Keratinocyte (primary cell): ENCODE measurements at regions not wholly inside any gene's neighbourhood (a gene's known extent, or its start where the extent isn't known, plus 50 kb on each side); places are given as distances from the start of the nearest gene placed in this dataset.

Source experiments
- DNase-seq: peaks from one replicate; pipeline ENCODE4 v3.0.0-alpha.2; 2011; ENCODE audit warnings: low read depth, missing footprints, low spot score
- FAIRE-seq: peaks from 2 replicates; lab custom pipeline; 2011; peaks lifted over from hg19 to GRCh38; lab: Jason Lieb, UNC
- H2AFZ ChIP-seq: 2 replicates; pipeline ENCODE4 v1.6.0; 2012; ENCODE audit warnings: low read length, control low read depth, inconsistent platforms; ENCODE audit not compliant: control insufficient read depth
- H3K27ac ChIP-seq: 2 replicates; pipeline ENCODE4 v1.5.1; 2011; ENCODE audit warnings: low read length; ENCODE audit not compliant: control insufficient read depth, insufficient read depth
- H3K27me3 ChIP-seq: 3 replicates; pipeline ENCODE4 v1.6.0; 2011; ENCODE audit warnings: low read length; ENCODE audit not compliant: control insufficient read depth, insufficient read depth; ENCODE audit errors: extremely low read depth
- H3K36me3 ChIP-seq, 2 experiments: 2 replicates in 1 of 2; 3 replicates in 1 of 2; pipeline ENCODE4 v1.5.1; 2011; ENCODE audit warnings: low read length in 2 of 2, mild to moderate bottlenecking in 1 of 2; ENCODE audit not compliant: control insufficient read depth in 2 of 2, insufficient read depth in 2 of 2; ENCODE audit errors: extremely low read depth in 1 of 2
- H3K4me1 ChIP-seq: 3 replicates; pipeline ENCODE4 v1.5.1; 2011; ENCODE audit warnings: low read length; ENCODE audit not compliant: control insufficient read depth, insufficient read depth; ENCODE audit errors: extremely low read depth
- H3K4me2 ChIP-seq: 3 replicates; pipeline ENCODE4 v1.6.0; 2011; ENCODE audit warnings: low read depth, low read length; ENCODE audit not compliant: control insufficient read depth, insufficient read depth; ENCODE audit errors: extremely low read depth
- H3K4me3 ChIP-seq, 3 experiments: fragments of 200-600 bp in 1 of 3; sonication (generic) in 1 of 3; 2 replicates in 2 of 3; 3 replicates in 1 of 3; pipeline ENCODE4 v1.5.1; 2011 to 2016; ENCODE audit warnings: low read length in 3 of 3, mild to moderate bottlenecking in 3 of 3, control low read depth in 2 of 3, inconsistent platforms in 1 of 3, low read depth in 1 of 3, mixed read lengths in 1 of 3, mixed run types in 1 of 3, moderate library complexity in 1 of 3; ENCODE audit not compliant: control insufficient read depth in 2 of 3, insufficient read depth in 2 of 3; ENCODE audit errors: extremely low read depth in 1 of 3
- H3K79me2 ChIP-seq: 2 replicates; pipeline ENCODE4 v1.6.0; 2012; ENCODE audit warnings: low read length; ENCODE audit not compliant: control insufficient read depth, insufficient read depth
- H3K9ac ChIP-seq: 3 replicates; pipeline ENCODE4 v1.6.0; 2011; ENCODE audit warnings: low read length; ENCODE audit not compliant: control insufficient read depth, insufficient read depth; ENCODE audit errors: extremely low read depth
- H3K9me1 ChIP-seq: 3 replicates; pipeline ENCODE4 v1.6.0; 2011; ENCODE audit warnings: low read length; ENCODE audit not compliant: control insufficient read depth, insufficient read depth; ENCODE audit errors: extremely low read depth
- H3K9me3 ChIP-seq: 2 replicates; pipeline ENCODE4 v1.5.1; 2012; ENCODE audit warnings: low read depth, low read length; ENCODE audit not compliant: control insufficient read depth
- H4K20me1 ChIP-seq: 3 replicates; pipeline ENCODE4 v1.6.0; 2011; ENCODE audit warnings: low read length; ENCODE audit not compliant: control insufficient read depth, insufficient read depth; ENCODE audit errors: extremely low read depth
- EZH2 ChIP-seq: IDR thresholded peaks from one replicate; pipeline ENCODE4 v1.6.1; 2012; ENCODE audit warnings: inconsistent platforms, mild to moderate bottlenecking, low read length, moderate library complexity
- dilution Hi-C: fragments of 300-500 bp; cut with MboI; formaldehyde crosslinking; loops from one replicate; pipeline ENCODE4 v1.7.0; 2020; ENCODE audit warnings: low sequenced_read_pairs; ENCODE audit not compliant: extremely low pct_ligation_motif_present
- TF ChIP-seq, protein P1 (sequence below), 3 experiments: IDR thresholded peaks in 1 of 3; conservative IDR thresholded peaks in 1 of 3; optimal IDR thresholded peaks in 1 of 3; 2 replicates in 2 of 3; 3 replicates in 1 of 3; pipeline versions ENCODE3 to v1.5.1; 2011; ENCODE audit warnings: low read length in 3 of 3, mild to moderate bottlenecking in 3 of 3, moderate library complexity in 2 of 3, control low read depth in 1 of 3, inconsistent platforms in 1 of 3; ENCODE audit not compliant: insufficient read depth in 2 of 3; ENCODE audit errors: extremely low read depth in 1 of 3

DNA sequence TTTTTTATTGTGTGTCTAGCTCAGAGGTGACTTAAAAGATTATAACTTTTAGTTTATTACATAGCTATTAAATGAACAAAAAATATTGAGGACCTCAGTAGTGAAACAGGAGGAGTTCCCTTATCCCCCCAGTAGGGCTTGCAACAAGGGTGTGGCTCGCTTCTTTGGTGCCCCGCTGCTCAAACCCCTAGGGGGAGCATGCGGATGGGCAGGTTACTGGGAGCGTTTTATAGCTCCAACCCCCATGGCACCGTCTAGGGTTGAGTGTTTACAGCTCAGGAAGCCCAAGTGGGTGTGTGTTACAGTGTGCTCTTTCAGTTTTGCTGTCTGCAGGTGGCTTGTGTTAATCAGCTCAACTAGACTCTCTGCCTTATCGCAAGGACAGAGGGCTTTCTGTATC, 1513.7 kb downstream of the GRIK2 start:
- DNase-seq (no peak), FAIRE-seq (no peak)
- no peaks in the 10 kb centered on the region for H3K4me1 ChIP-seq
- H3K9me1 ChIP-seq = no peaks in the 10 kb centered on the region
- H3K36me3 ChIP-seq = no peaks in the 10 kb centered on the region
- H3K9ac ChIP-seq = no peak overlapping the region
- H3K4me2 ChIP-seq = no peak overlapping the region
- TF ChIP-seq, protein P1, sequence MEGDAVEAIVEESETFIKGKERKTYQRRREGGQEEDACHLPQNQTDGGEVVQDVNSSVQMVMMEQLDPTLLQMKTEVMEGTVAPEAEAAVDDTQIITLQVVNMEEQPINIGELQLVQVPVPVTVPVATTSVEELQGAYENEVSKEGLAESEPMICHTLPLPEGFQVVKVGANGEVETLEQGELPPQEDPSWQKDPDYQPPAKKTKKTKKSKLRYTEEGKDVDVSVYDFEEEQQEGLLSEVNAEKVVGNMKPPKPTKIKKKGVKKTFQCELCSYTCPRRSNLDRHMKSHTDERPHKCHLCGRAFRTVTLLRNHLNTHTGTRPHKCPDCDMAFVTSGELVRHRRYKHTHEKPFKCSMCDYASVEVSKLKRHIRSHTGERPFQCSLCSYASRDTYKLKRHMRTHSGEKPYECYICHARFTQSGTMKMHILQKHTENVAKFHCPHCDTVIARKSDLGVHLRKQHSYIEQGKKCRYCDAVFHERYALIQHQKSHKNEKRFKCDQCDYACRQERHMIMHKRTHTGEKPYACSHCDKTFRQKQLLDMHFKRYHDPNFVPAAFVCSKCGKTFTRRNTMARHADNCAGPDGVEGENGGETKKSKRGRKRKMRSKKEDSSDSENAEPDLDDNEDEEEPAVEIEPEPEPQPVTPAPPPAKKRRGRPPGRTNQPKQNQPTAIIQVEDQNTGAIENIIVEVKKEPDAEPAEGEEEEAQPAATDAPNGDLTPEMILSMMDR (optimal IDR thresholded peaks at IDR 0.05 in 1 of 3, IDR thresholded peaks at IDR 0.05 in 1 of 3, conservative IDR thresholded peaks at IDR 0.05 in 1 of 3; ENCODE audit: extremely low read depth in 1 of 3, insufficient read depth in 2 of 3, low read length in 3 of 3) = no peak
- TF ChIP-seq EZH2 = no peak
- no peak overlapping the region for H3K27ac ChIP-seq
- H3K79me2 ChIP-seq = no peaks in the 10 kb centered on the region
- dilution Hi-C loops = no loop called here
- no peaks in the 10 kb centered on the region for H3K27me3 ChIP-seq
- no peaks in the 10 kb centered on the region for H4K20me1 ChIP-seq
- H3K9me3 ChIP-seq = peaks cover 4% of the 10 kb centered on the region
- H2AFZ ChIP-seq = no peak overlapping the region
- no peak overlapping the region for H3K4me3 ChIP-seq

DNA sequence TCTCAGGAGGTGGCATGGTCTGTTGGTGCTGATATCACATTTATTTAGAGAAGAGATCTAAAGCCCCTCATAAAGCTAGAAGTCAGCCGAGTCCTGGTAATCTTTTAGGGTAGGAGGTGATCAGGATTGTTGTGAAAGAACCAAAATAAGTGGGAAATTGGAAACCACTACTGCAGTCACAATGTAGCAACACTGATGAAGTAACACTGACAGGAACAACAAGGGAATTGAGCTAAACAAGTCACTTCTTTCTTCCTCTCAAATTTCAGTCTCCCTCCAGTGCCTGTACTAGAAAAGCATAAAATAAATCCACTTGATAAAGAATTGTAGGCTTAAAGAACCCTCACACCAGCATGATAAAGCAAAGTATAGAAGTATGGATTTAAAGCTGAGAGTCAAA, 1509.0 kb downstream of the GRIK2 start:
- dilution Hi-C loops = no loop called here
- H3K27ac ChIP-seq = no peak overlapping the region

More for the DNA sequence above, 1509.0 kb downstream of the GRIK2 start:
- DNase-seq (no peak), FAIRE-seq (no peak)
- Histone ChIP-seq H3K4me1 (no peaks in the 10 kb centered on the region), H3K36me3 (no peaks in the 10 kb centered on the region), H2AFZ (no peak overlapping the region), H3K9me3 (peaks cover 2% of the 10 kb centered on the region), H3K9me1 (no peaks in the 10 kb centered on the region), H3K27me3 (no peaks in the 10 kb centered on the region), H4K20me1 (no peaks in the 10 kb centered on the region), H3K4me3 (no peak overlapping the region), H3K9ac (no peak overlapping the region), H3K4me2 (no peak overlapping the region), H3K79me2 (no peaks in the 10 kb centered on the region)
- TF ChIP-seq, protein P1 (optimal IDR thresholded peaks at IDR 0.05 in 1 of 3, IDR thresholded peaks at IDR 0.05 in 1 of 3, conservative IDR thresholded peaks at IDR 0.05 in 1 of 3; ENCODE audit: extremely low read depth in 1 of 3, insufficient read depth in 2 of 3, low read length in 3 of 3) = no peak
- TF ChIP-seq EZH2 = no peak
